HG03439 (cell line): ENCODE measurements at regions not wholly inside any gene's neighbourhood (a gene's known extent, or its start where the extent isn't known, plus 50 kb on each side); places are given as distances from the start of the nearest gene placed in this dataset.
"Not testable (repeated sequence)": the region's sequence is repeated elsewhere in the genome, so short reads cannot be mapped to it uniquely, and the experiment has no call there.

Experiments used
- ATAC-seq: cut with Tn5 transposase; IDR thresholded peaks from one replicate; pipeline ENCODE4 v1.9.1; 2021; ENCODE audit warnings: mild to moderate bottlenecking, moderate library complexity; ENCODE audit not compliant: unreplicated experiment

GRCh38 chr7:97373736-97374135 lies 256.2 kb downstream of the SDHAF3 start:
- no peak for ATAC-seq

- ATAC-seq = no peak
Observed at GRCh38 chr7:97377713-97378112, 260.2 kb downstream of the SDHAF3 start.

GRCh38 chr7:97381815-97382554 lies 264.5 kb downstream of the SDHAF3 start:
- ATAC-seq = no peak

- no peak for ATAC-seq
Observed at GRCh38 chr7:97390052-97390451, 272.6 kb downstream of the SDHAF3 start.

GRCh38 chr7:97390915-97391593 lies 273.6 kb downstream of the SDHAF3 start:
- no peak for ATAC-seq

GRCh38 chr7:97401398-97401797 lies 283.9 kb downstream of the SDHAF3 start:
- no peak for ATAC-seq

- no peak for ATAC-seq
Observed at GRCh38 chr7:97405835-97406234, 288.3 kb downstream of the SDHAF3 start.

GRCh38 chr7:97407106-97407505 lies 289.6 kb downstream of the SDHAF3 start:
- ATAC-seq = no peak

- ATAC-seq = no peak
Observed at GRCh38 chr7:97409346-97409745, 291.8 kb downstream of the SDHAF3 start.

GRCh38 chr7:97418312-97418711 lies 300.8 kb downstream of the SDHAF3 start:
- no peak for ATAC-seq

- ATAC-seq = no peak
Observed at GRCh38 chr7:97419898-97420297, 302.4 kb downstream of the SDHAF3 start.

- ATAC-seq = no peak
Observed at GRCh38 chr7:97421307-97421930, 303.9 kb downstream of the SDHAF3 start.

- ATAC-seq = no peak
Observed at GRCh38 chr7:97422046-97422445, 304.5 kb downstream of the SDHAF3 start.

GRCh38 chr7:97430006-97430405 lies 301.9 kb upstream of the TAC1 start:
- no peak for ATAC-seq

GRCh38 chr7:97439637-97440214 lies 292.2 kb upstream of the TAC1 start:
- no peak for ATAC-seq

GRCh38 chr7:97446361-97446760 lies 285.5 kb upstream of the TAC1 start:
- no peak for ATAC-seq

GRCh38 chr7:97449448-97449847 lies 282.4 kb upstream of the TAC1 start:
- ATAC-seq = not testable (repeated sequence)

- ATAC-seq = no peak
Observed at GRCh38 chr7:97450516-97450915, 281.4 kb upstream of the TAC1 start.

GRCh38 chr7:97454636-97455035 lies 277.2 kb upstream of the TAC1 start:
- ATAC-seq = no peak

GRCh38 chr7:97457054-97457453 lies 274.8 kb upstream of the TAC1 start:
- ATAC-seq = no peak

GRCh38 chr7:97460433-97460832 lies 271.5 kb upstream of the TAC1 start:
- ATAC-seq = no peak

GRCh38 chr7:97461596-97461995 lies 270.3 kb upstream of the TAC1 start:
- ATAC-seq = no peak
